ENCODE measurements at regions not wholly inside any gene's neighbourhood (a gene's known extent, or its start where the extent isn't known, plus 50 kb on each side); places are given as distances from the start of the nearest gene placed in this dataset. TPM values are rescaled to one million over a fixed set of nuclear protein-coding genes. Genes with fewer than 3 reads are reported as not detected.

GRCh38 chr17:31588512-31588911, 197.0 kb downstream of the RAB11FIP4 start:
- Histone ChIP-seq H3K27ac (ENCODE audit: low read depth, low read length) (no peak overlapping the region), H3K36me3 (ENCODE audit: control insufficient read depth, insufficient read depth, low read length) (no peaks in the 10 kb centered on the region), H3K9me3 (ENCODE audit: control insufficient read depth, insufficient read depth, low read length) (no peaks in the 10 kb centered on the region), H3K4me1 (ENCODE audit: control insufficient read depth, insufficient read depth, low read length) (no peaks in the 10 kb centered on the region), H3K4me3 (ENCODE audit: low read depth, low read length) (no peak overlapping the region), H3K27me3 (ENCODE audit: control insufficient read depth, insufficient read depth, low read length) (no peaks in the 10 kb centered on the region)
- WGBS (ENCODE audit: insufficient coverage), result 97% methylated on average over 3 of the region's 4 CpGs
- no peak for DNase-seq (ENCODE audit: low read depth in 4 of 6, low spot score in 6 of 6)

GRCh38 chr17:31588034-31588433, 196.6 kb downstream of the RAB11FIP4 start:
- H3K4me3 ChIP-seq (ENCODE audit: low read depth, low read length), result no peak overlapping the region
- no peaks in the 10 kb centered on the region for H3K9me3 ChIP-seq (ENCODE audit: control insufficient read depth, insufficient read depth, low read length)
- WGBS (ENCODE audit: insufficient coverage), result 95% methylated on average over 3 of the region's 5 CpGs
- H3K27me3 ChIP-seq (ENCODE audit: control insufficient read depth, insufficient read depth, low read length), result no peaks in the 10 kb centered on the region
- no peak overlapping the region for H3K27ac ChIP-seq (ENCODE audit: low read depth, low read length)
- DNase-seq (ENCODE audit: low read depth in 4 of 6, low spot score in 6 of 6), result no peak
- no peaks in the 10 kb centered on the region for H3K4me1 ChIP-seq (ENCODE audit: control insufficient read depth, insufficient read depth, low read length)
- H3K36me3 ChIP-seq (ENCODE audit: control insufficient read depth, insufficient read depth, low read length), result no peaks in the 10 kb centered on the region

Small RNA genes lying in the stretch of these regions (small RNA-seq; reads per million reads assigned to genes)
- gene AC007923.3 (ENCODE audit: low replicate concordance), result not detected
- not detected for gene RNU6-1134P (ENCODE audit: low replicate concordance)
